A549 (cell line): ENCODE measurements at regions not wholly inside any gene's neighbourhood (a gene's known extent, or its start where the extent isn't known, plus 50 kb on each side); places are given as distances from the start of the nearest gene placed in this dataset.

Experiments used
- ATAC-seq, 2 experiments: fragments of 200-7000 bp in 1 of 2; fragments of >200 bp in 1 of 2; cut with Nextera tagmentation in 1 of 2; cut with Tn5 transposase in 1 of 2; 3 replicates each; pipeline versions ENCODE4 v1.8.0 to v1.9.1; 2018 to 2020; ENCODE audit warnings: mild to moderate bottlenecking in 1 of 2, moderate library complexity in 1 of 2
- CTCF ChIA-PET: fragments of 300-600 bp; sonication (Branson Sonifier 250); formaldehyde crosslinking; extraction: SDS; loops from one replicate; lab custom pipeline; 2021; ENCODE audit warnings: antibody characterized with exemption, inconsistent platforms; lab: Yijun Ruan, JAX
- POLR2A ChIA-PET: fragments of 350-600 bp; formaldehyde crosslinking; extraction: SDS; loops from one replicate; lab custom pipeline; 2021; ENCODE audit warnings: antibody characterized with exemption, inconsistent platforms; lab: Yijun Ruan, JAX
- DNase-seq, 2 experiments: peaks; one replicate each; pipeline versions ENCODE4 v3.0.0 to v3.0.0-alpha.2; 2011 to 2016; ENCODE audit warnings: low read depth in 1 of 2, low spot score in 1 of 2
- FAIRE-seq: peaks from 2 replicates; lab custom pipeline; 2011; peaks lifted over from hg19 to GRCh38; lab: Jason Lieb, UNC
- H3K27ac ChIP-seq, 2 experiments: fragments of >200 bp; sonication (Bioruptor Twin); formaldehyde crosslinking; 3 replicates each; pipeline ENCODE4 v1.5.1; 2016 to 2017
- H3K4me1 ChIP-seq: fragments of >200 bp; sonication (Bioruptor Twin); formaldehyde crosslinking; 3 replicates; pipeline ENCODE4 v1.6.1; 2016
- H3K4me2 ChIP-seq: fragments of >200 bp; sonication (Bioruptor Twin); formaldehyde crosslinking; 3 replicates; pipeline ENCODE4 v1.6.1; 2016
- H3K4me3 ChIP-seq: fragments of >200 bp; sonication (Bioruptor Twin); formaldehyde crosslinking; 3 replicates; pipeline ENCODE4 v1.5.1; 2016
- H3K9me3 ChIP-seq: fragments of >200 bp; sonication (Bioruptor Twin); formaldehyde crosslinking; 3 replicates; pipeline ENCODE4 v1.6.1; 2016
- CBX2 ChIP-seq: fragments of 200-600 bp; sonication (generic); IDR thresholded peaks from 2 replicates; pipeline ENCODE4 v1.6.1; 2016; ENCODE audit warnings: low read depth, mild to moderate bottlenecking, borderline replicate concordance
- CHD4 ChIP-seq: fragments of 200-600 bp; sonication (generic); IDR thresholded peaks from 2 replicates; pipeline ENCODE4 v1.6.1; 2016; ENCODE audit warnings: antibody characterized with exemption, mild to moderate bottlenecking, borderline replicate concordance
- FOSB ChIP-seq: fragments of 250-450 bp; sonication (Bioruptor Pico); IDR thresholded peaks from 2 replicates; pipeline ENCODE4 v1.5.0; 2020; ENCODE audit warnings: mild to moderate bottlenecking, moderate library complexity
- HOXA7 ChIP-seq: fragments of 250-450 bp; sonication (Bioruptor Pico); IDR thresholded peaks from 2 replicates; pipeline ENCODE4 v1.5.0; 2020; ENCODE audit warnings: mild to moderate bottlenecking, moderate library complexity
- HOXB5 ChIP-seq: fragments of 250-450 bp; sonication (Bioruptor Pico); IDR thresholded peaks from 2 replicates; pipeline ENCODE4 v1.5.0; 2020; ENCODE audit warnings: mild to moderate bottlenecking, moderate library complexity
- JUN ChIP-seq, 2 experiments: fragments of >200 bp; sonication (Bioruptor Twin); formaldehyde crosslinking; IDR thresholded peaks; 2 replicates in 1 of 2; 3 replicates in 1 of 2; pipeline ENCODE4 v1.6.1; 2016 to 2017
- KDM1A ChIP-seq: fragments of 200-600 bp; sonication (generic); IDR thresholded peaks from 2 replicates; pipeline ENCODE4 v1.6.1; 2016; ENCODE audit warnings: low read depth, mild to moderate bottlenecking
- KDM5A ChIP-seq: fragments of 200-600 bp; sonication (generic); IDR thresholded peaks from 2 replicates; pipeline ENCODE4 v1.6.1; 2016; ENCODE audit warnings: antibody characterized with exemption, mild to moderate bottlenecking
- PHF8 ChIP-seq: fragments of 200-600 bp; sonication (generic); IDR thresholded peaks from 2 replicates; pipeline ENCODE4 v1.6.1; 2016; ENCODE audit warnings: low read depth, mild to moderate bottlenecking, antibody characterized with exemption, moderate library complexity, borderline replicate concordance
- RAD21 ChIP-seq, 2 experiments: fragments of >200 bp in 1 of 2; sonication (Bioruptor Twin) in 1 of 2; formaldehyde crosslinking in 1 of 2; IDR thresholded peaks in 1 of 2; conservative IDR thresholded peaks in 1 of 2; 2 replicates in 1 of 2; 3 replicates in 1 of 2; pipeline ENCODE4 v1.6.1; 2012 to 2018; ENCODE audit warnings: inconsistent platforms in 1 of 2
- RARB ChIP-seq: fragments of 250-450 bp; sonication (Bioruptor Pico); IDR thresholded peaks from 2 replicates; pipeline ENCODE4 v1.8.0; 2021; ENCODE audit warnings: mild to moderate bottlenecking, moderate library complexity
- RFX5 ChIP-seq: fragments of 450-650 bp; IDR thresholded peaks from 2 replicates; pipeline ENCODE4 v1.7.1; 2014; ENCODE audit warnings: antibody characterized with exemption, mild to moderate bottlenecking, moderate library complexity
- RNF2 ChIP-seq: fragments of 200-600 bp; sonication (generic); IDR thresholded peaks from 2 replicates; pipeline ENCODE4 v1.6.1; 2016; ENCODE audit warnings: low read depth, mild to moderate bottlenecking, antibody characterized with exemption, moderate library complexity, borderline replicate concordance
- SREBF2 ChIP-seq: fragments of 450-650 bp; IDR thresholded peaks from 2 replicates; pipeline ENCODE4 v1.6.1; 2014; ENCODE audit warnings: mild to moderate bottlenecking, moderate library complexity
- TFCP2L1 ChIP-seq: fragments of 250-450 bp; sonication (Bioruptor Pico); IDR thresholded peaks from 2 replicates; pipeline ENCODE4 v1.5.0; 2021; ENCODE audit warnings: mild to moderate bottlenecking
- ZC3H11A ChIP-seq: fragments of 450-650 bp; IDR thresholded peaks from 2 replicates; pipeline ENCODE4 v1.6.1; 2014; ENCODE audit warnings: antibody characterized with exemption, mild to moderate bottlenecking
- ZNF302 ChIP-seq: fragments of 250-450 bp; sonication (Bioruptor Pico); IDR thresholded peaks from 2 replicates; pipeline ENCODE4 v1.9.0; 2021; ENCODE audit warnings: inconsistent platforms, mild to moderate bottlenecking, moderate library complexity
- WGBS: methylation state at CpG from one replicate; pipeline ENCODE4 v1.1.6; 2017; ENCODE audit errors: missing lambda C conversion rate; 5-methylcytosine and 5-hydroxymethylcytosine counted together
- TF ChIP-seq, protein P1 (sequence below): fragments of >200 bp; sonication (Bioruptor Twin); formaldehyde crosslinking; IDR thresholded peaks from 2 replicates; pipeline ENCODE4 v1.6.1; 2016
- TF ChIP-seq, protein P2 (sequence below): fragments of >200 bp; sonication (Bioruptor Twin); formaldehyde crosslinking; IDR thresholded peaks from 3 replicates; pipeline ENCODE4 v1.5.1; 2016
- TF ChIP-seq, protein P3 (sequence below): fragments of 250-450 bp; sonication (Bioruptor Pico); IDR thresholded peaks from 2 replicates; pipeline ENCODE4 v1.5.0; 2020; ENCODE audit warnings: low read depth, mild to moderate bottlenecking, moderate library complexity
- TF ChIP-seq, protein P4 (sequence below): IDR thresholded peaks from 2 replicates; pipeline ENCODE4 v1.6.1; 2012
- TF ChIP-seq, protein P5 (sequence below): IDR thresholded peaks from 2 replicates; pipeline ENCODE4 v1.6.1; 2012

DNA sequence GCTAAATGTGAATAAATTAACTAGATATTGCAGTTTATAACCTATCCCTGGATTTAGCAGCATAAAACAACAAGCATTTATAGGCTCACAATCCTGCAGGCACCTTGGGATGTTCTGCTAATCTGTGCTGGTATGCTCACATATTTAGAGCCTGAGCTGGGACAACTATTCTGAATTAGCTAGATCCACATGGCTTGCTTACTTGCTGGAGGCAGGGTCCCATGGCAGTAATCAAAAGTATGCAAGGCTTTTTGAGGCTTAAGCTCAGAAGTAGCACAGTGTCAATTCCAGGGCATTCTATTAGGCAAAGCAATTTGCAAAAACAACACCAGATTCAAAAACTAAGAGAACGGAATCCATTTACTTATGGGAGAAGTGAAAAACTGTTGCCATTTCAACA lies 745.0 kb upstream of the ACO1 start:
- DNase-seq (no peak), FAIRE-seq (no peak)
- H3K4me2 ChIP-seq: no peak overlapping the region
- CTCF ChIA-PET: no interaction called here
- H3K4me1 ChIP-seq: no peaks in the 10 kb centered on the region
- no peak for TF ChIP-seq HOXA7 (CRISPR knock-in tag)
- no peak for TF ChIP-seq PHF8
- TF ChIP-seq, protein P1, sequence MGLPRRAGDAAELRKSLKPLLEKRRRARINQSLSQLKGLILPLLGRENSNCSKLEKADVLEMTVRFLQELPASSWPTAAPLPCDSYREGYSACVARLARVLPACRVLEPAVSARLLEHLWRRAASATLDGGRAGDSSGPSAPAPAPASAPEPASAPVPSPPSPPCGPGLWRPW: no peak
- no peak for TF ChIP-seq TFCP2L1 (CRISPR knock-in tag)
- TF ChIP-seq FOSB (CRISPR knock-in tag): no peak
- no peak for TF ChIP-seq ZC3H11A
- no peak for TF ChIP-seq CHD4
- no peak for TF ChIP-seq JUN (IDR thresholded peaks at IDR 0.05)
- no peak for TF ChIP-seq KDM5A
- no peak for TF ChIP-seq SREBF2
- TF ChIP-seq, protein P2, sequence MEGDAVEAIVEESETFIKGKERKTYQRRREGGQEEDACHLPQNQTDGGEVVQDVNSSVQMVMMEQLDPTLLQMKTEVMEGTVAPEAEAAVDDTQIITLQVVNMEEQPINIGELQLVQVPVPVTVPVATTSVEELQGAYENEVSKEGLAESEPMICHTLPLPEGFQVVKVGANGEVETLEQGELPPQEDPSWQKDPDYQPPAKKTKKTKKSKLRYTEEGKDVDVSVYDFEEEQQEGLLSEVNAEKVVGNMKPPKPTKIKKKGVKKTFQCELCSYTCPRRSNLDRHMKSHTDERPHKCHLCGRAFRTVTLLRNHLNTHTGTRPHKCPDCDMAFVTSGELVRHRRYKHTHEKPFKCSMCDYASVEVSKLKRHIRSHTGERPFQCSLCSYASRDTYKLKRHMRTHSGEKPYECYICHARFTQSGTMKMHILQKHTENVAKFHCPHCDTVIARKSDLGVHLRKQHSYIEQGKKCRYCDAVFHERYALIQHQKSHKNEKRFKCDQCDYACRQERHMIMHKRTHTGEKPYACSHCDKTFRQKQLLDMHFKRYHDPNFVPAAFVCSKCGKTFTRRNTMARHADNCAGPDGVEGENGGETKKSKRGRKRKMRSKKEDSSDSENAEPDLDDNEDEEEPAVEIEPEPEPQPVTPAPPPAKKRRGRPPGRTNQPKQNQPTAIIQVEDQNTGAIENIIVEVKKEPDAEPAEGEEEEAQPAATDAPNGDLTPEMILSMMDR: no peak
- TF ChIP-seq, protein P3, sequence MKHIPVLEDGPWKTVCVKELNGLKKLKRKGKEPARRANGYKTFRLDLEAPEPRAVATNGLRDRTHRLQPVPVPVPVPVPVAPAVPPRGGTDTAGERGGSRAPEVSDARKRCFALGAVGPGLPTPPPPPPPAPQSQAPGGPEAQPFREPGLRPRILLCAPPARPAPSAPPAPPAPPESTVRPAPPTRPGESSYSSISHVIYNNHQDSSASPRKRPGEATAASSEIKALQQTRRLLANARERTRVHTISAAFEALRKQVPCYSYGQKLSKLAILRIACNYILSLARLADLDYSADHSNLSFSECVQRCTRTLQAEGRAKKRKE (CRISPR knock-in tag): no peak
- no peak for TF ChIP-seq RAD21 (conservative IDR thresholded peaks at IDR 0.05 in 1 of 2, IDR thresholded peaks at IDR 0.05 in 1 of 2)
- TF ChIP-seq, all 56 proteins: peak for 0
- Histone ChIP-seq H3K4me3 (no peak overlapping the region), H3K27ac (no peak overlapping the region), H3K9me3 (no peaks in the 10 kb centered on the region)
- no peak for ATAC-seq
- POLR2A ChIA-PET: no interaction called here
- WGBS: 29% methylated on average over 1 of the region's 1 CpG

DNA sequence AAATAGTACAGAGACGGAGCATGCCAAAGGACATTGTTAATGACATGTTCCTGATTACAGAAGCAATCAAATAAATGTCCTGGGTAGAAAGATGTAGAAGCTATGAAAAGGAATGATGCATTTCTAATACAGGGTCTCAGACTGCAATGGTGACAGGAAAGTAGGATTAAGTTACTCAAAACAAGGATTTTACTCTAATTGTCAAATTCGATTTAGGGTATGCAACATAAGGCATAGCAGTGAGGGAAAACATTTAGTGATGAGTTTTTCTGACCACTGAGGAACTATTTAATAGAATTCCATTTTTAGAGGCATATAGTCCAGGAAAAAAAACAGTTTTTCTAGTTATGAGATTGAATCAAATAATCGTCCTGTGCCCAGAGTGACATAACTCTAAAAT lies 715.1 kb upstream of the ACO1 start:
- H3K4me2 ChIP-seq: no peak overlapping the region
- FAIRE-seq (no peak), DNase-seq (no peak), ATAC-seq (no peak)
- no peak overlapping the region for H3K27ac ChIP-seq
- POLR2A ChIA-PET: no interaction called here
- H3K4me1 ChIP-seq: no peaks in the 10 kb centered on the region
- H3K4me3 ChIP-seq: no peak overlapping the region
- CTCF ChIA-PET: no interaction called here
- WGBS: 14% methylated on average over 3 of the region's 3 CpGs
- TF ChIP-seq RARB (CRISPR knock-in tag) (no peak), RNF2 (no peak), CBX2 (no peak), HOXB5 (CRISPR knock-in tag) (no peak), RFX5 (no peak), RAD21 (conservative IDR thresholded peaks at IDR 0.05 in 1 of 2, IDR thresholded peaks at IDR 0.05 in 1 of 2) (no peak), KDM1A (no peak), ZNF302 (CRISPR knock-in tag) (no peak), JUN (IDR thresholded peaks at IDR 0.05) (no peak)
- TF ChIP-seq, protein P4, sequence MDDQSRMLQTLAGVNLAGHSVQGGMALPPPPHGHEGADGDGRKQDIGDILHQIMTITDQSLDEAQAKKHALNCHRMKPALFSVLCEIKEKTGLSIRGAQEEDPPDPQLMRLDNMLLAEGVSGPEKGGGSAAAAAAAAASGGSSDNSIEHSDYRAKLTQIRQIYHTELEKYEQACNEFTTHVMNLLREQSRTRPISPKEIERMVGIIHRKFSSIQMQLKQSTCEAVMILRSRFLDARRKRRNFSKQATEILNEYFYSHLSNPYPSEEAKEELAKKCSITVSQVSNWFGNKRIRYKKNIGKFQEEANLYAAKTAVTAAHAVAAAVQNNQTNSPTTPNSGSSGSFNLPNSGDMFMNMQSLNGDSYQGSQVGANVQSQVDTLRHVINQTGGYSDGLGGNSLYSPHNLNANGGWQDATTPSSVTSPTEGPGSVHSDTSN: no peak
- TF ChIP-seq, protein P2: no peak
- TF ChIP-seq, protein P5, sequence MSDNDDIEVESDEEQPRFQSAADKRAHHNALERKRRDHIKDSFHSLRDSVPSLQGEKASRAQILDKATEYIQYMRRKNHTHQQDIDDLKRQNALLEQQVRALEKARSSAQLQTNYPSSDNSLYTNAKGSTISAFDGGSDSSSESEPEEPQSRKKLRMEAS: no peak
- H3K9me3 ChIP-seq: no peaks in the 10 kb centered on the region
